HG03442 (cell line): ENCODE measurements at regions not wholly inside any gene's neighbourhood (a gene's known extent, or its start where the extent isn't known, plus 50 kb on each side); places are given as distances from the start of the nearest gene placed in this dataset.
"Not testable (repeated sequence)": the region's sequence is repeated elsewhere in the genome, so short reads cannot be mapped to it uniquely, and the experiment has no call there.

Experiments used
- ATAC-seq: cut with Tn5 transposase; IDR thresholded peaks from one replicate; pipeline ENCODE4 v1.9.1; 2021; ENCODE audit warnings: mild to moderate bottlenecking, moderate library complexity; ENCODE audit not compliant: unreplicated experiment

- no peak for ATAC-seq
Measured at GRCh38 chr5:57979671-57980070, 480.2 kb downstream of the PLK2 start.

- no peak for ATAC-seq
Measured at GRCh38 chr5:57976506-57976905, 483.4 kb downstream of the PLK2 start.

- ATAC-seq: not testable (repeated sequence)
Measured at GRCh38 chr5:57972099-57972498, 487.8 kb downstream of the PLK2 start.

GRCh38 chr5:57960569-57960968, 478.0 kb upstream of the ACTBL2 start:
- ATAC-seq: no peak

GRCh38 chr5:57956636-57957035, 474.0 kb upstream of the ACTBL2 start:
- no peak for ATAC-seq

- no peak for ATAC-seq
Measured at GRCh38 chr5:57955511-57955910, 472.9 kb upstream of the ACTBL2 start.

- no peak for ATAC-seq
Measured at GRCh38 chr5:57953792-57954191, 471.2 kb upstream of the ACTBL2 start.

- ATAC-seq: no peak
Measured at GRCh38 chr5:57950616-57951228, 468.1 kb upstream of the ACTBL2 start.

GRCh38 chr5:57948091-57948490, 465.5 kb upstream of the ACTBL2 start:
- ATAC-seq: no peak

- no peak for ATAC-seq
Measured at GRCh38 chr5:57947181-57947580, 464.6 kb upstream of the ACTBL2 start.

GRCh38 chr5:57940879-57941278, 458.3 kb upstream of the ACTBL2 start:
- ATAC-seq: no peak

- ATAC-seq: no peak
Measured at GRCh38 chr5:57940236-57940635, 457.6 kb upstream of the ACTBL2 start.

GRCh38 chr5:57939771-57940170, 457.2 kb upstream of the ACTBL2 start:
- no peak for ATAC-seq

GRCh38 chr5:57939335-57939734, 456.7 kb upstream of the ACTBL2 start:
- no peak for ATAC-seq

GRCh38 chr5:57938174-57938557, 455.6 kb upstream of the ACTBL2 start:
- no peak for ATAC-seq

GRCh38 chr5:57937501-57938173, 455.0 kb upstream of the ACTBL2 start:
- no peak for ATAC-seq

GRCh38 chr5:57937025-57937424, 454.4 kb upstream of the ACTBL2 start:
- ATAC-seq: no peak

GRCh38 chr5:57932761-57933160, 450.1 kb upstream of the ACTBL2 start:
- ATAC-seq: no peak

GRCh38 chr5:57931807-57932206, 449.2 kb upstream of the ACTBL2 start:
- no peak for ATAC-seq

GRCh38 chr5:57931352-57931751, 448.7 kb upstream of the ACTBL2 start:
- no peak for ATAC-seq

- no peak for ATAC-seq
Measured at GRCh38 chr5:57929271-57929670, 446.7 kb upstream of the ACTBL2 start.

- ATAC-seq: not testable (repeated sequence)
Measured at GRCh38 chr5:57923094-57923493, 440.5 kb upstream of the ACTBL2 start.

- no peak for ATAC-seq
Measured at GRCh38 chr5:57917004-57917403, 434.4 kb upstream of the ACTBL2 start.
